ENCODE measurements at regions not wholly inside any gene's neighbourhood (a gene's known extent, or its start where the extent isn't known, plus 50 kb on each side); places are given as distances from the start of the nearest gene placed in this dataset.

DNA sequence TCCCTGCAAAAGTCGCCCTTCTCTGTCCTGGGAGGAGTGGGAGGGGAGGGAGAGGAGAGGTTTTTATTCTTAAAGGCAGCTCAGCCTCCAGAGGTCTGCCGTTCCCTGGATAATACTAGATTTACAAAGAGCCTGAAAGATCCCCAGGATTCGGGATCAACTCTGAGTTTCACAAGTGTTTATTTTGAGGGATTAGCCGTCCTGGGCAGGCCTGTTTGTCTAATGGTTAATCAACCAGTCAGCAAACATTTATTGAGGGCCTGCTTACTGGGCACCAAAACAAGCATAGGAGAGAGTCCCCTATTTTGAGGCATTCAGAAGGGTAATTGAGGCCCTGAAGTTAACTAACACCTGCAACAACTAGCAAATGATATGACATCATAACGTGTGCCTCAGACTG, 152.6 kb upstream of the SLC1A4 start:
- no peak for DNase-seq

DNA sequence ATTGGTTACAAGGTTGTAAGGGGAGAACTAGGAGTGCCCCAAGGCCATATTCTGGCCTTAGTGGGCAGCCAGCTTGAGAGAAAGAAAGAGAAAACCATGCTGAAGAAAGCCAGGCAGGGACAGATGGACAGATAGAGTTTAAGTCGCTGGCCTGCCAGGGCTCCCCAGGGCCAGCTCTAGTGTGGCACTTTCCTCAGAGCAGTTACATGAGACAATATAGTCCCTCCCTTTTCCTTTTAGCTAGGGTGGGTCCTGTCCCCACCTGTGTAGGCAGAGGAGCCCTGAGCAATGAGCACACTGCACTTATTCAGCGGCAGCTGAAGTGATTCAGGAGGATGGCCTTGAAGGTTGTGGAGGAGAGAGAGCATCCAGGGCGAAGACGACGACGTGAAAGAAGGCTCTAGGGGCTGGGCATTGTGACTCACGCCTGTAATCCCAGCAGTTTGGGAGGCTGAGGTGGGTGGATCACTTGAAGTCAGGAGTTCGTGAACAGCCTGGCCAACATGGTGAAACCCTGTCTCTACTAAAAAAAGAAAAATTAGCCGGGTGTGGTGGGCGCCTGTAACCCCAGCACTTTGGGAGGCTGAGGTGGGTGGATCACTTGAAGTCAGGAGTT, 152.0 kb upstream of the SLC1A4 start:
- no peak for DNase-seq

DNA sequence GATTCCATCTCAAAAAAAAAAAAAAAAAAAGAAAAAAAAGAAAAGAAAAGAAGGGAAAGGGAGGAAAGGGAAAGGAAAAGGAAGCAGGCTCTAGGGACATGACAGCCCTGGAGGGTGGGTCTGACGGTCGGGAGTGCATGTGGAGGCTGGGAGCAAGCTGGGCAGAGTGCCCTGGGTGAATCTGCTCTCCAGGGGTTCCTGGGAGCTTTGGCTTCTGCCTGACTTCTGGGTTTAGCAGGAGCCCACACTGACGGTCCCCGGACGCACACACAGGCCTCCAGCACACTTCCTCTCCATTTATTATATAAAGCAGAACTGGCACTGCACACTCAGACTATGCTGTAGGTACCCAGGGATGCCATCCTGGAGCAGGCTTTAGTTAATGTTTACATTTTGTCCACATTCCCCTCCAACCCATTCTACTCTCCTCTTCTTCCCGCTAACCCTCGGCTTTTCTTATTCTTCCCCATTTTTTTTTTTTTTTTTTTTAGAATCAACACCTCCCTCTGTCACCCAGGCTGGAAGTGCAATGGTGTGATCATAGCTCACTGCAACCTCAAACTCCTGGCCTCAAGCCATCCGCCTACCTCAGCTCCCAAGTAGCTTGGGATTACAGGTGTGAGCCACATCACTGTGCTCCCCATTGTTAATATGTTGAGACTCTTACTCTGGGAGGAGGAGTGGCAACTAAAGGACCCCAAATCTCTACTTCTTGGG, 151.1 kb upstream of the SLC1A4 start:
- DNase-seq, result no peak

DNA sequence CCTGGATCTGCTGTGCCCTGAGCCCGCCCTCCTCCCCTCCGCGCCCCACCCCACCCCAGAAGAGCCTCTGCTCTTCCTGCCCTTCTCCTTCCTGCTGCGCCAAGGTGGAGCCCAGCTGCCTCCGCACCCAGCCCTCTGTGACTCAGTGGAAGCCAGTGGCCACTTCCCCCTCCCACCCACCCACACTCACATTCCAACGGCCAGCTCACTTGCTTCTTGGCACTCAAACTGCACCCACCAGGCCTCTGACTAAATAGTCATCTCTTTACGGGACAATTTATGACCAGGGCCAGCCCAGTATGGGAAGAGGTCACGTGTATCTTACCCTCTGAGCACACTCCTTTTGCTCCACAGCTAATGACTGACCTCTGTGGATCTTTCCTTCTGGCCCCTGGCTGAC, 150.4 kb upstream of the SLC1A4 start:
- DNase-seq, result no peak

DNA sequence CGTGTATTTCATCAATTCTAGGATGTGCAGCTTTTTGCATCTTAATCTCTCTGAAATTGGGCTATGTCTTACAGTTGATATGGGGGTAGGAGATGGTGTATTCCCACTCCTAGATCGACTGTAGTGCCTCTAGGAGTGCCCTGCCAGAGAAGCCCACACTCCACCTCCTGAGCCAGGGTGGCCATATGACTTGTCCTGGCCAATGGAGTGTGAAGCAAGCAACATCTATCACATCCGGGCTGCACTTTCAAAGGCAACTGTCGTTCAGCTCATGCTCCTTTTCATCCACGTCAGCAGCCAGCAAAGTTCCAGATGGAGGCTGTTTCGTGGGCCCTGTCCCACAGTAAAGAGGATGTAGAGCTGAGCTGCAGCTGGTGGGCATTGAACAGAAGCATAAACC, 149.4 kb upstream of the SLC1A4 start:
- DNase-seq, result no peak

DNA sequence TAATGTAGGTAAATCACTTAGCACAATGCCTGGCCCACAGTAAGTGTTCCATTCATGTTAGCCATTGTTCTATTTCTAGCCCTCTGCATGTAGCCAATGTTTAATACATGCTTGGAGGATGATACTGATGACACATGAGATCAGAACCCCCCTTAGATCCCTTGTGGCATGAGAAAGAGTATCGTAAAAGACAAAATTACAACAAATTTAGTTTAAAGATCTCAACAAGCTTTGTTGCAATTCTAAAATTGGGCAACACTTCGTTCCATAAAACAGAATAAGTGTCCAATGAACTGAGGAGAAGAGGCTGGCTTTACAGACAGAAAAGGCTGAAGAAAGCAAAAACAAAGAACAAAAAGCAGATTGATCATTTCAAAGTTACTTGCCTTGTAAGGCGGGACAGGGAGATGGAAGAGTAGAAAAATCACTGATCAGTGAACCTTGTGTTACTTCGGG, 148.7 kb upstream of the SLC1A4 start:
- DNase-seq, result no peak

DNA sequence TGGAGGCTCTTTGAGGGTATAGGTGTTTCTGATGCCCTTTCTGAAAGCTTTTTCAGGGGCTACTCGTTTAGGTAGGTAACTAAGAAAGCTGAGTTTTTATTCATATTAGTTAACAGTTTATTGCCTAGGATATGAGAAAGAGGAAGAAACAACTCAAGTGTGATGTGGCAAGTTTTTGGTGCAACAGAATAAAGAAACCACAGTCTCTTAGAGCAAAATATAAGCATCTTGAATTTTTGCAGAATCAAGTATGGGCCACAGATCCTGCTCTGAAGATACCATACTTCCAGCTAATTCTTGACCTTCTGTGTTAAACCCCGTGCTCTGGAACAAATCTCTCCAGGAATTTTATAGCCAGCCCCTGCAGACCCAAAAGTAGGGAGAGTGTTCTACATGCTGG, 147.7 kb upstream of the SLC1A4 start:
- peak; percentile 22 for DNase-seq

DNA sequence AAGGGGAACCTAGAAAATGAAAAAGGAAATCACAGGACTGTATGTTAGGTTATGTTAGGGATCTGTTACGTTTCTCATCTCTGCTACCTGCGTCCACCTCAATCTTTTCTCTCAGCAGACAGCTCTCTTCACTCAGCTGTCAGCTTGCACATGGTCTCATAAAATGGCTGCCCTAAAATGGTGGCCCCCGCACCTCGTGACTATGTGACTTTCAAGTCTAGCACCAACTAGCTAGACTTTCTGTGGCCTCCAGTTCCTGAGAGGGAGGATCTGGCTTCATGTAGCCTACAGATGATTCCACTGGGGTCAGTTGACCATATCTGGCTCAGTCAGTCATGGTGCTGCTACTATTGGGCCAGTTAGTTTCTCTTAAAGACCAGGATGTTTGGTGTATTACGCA, 147.2 kb upstream of the SLC1A4 start:
- no peak for DNase-seq

DNA sequence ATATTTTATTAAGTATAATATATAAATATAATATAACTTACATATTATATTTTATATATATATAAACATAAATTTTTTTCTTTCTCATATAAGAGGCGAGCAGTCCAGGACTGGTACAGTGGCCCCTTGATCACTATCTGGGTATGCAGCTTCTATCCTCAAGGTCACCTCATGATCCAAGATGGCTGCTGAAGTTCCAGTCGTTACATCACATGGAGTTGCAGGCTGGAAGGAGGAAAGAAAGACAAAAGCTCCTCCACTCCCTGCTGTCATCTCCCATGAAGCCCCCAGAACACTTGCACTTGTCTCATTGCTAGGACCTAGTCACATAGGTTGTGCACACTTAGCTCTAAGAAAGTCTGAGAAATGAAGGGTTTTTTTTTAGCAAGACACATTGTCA, 145.1 kb upstream of the SLC1A4 start:
- DNase-seq, result no peak

DNA sequence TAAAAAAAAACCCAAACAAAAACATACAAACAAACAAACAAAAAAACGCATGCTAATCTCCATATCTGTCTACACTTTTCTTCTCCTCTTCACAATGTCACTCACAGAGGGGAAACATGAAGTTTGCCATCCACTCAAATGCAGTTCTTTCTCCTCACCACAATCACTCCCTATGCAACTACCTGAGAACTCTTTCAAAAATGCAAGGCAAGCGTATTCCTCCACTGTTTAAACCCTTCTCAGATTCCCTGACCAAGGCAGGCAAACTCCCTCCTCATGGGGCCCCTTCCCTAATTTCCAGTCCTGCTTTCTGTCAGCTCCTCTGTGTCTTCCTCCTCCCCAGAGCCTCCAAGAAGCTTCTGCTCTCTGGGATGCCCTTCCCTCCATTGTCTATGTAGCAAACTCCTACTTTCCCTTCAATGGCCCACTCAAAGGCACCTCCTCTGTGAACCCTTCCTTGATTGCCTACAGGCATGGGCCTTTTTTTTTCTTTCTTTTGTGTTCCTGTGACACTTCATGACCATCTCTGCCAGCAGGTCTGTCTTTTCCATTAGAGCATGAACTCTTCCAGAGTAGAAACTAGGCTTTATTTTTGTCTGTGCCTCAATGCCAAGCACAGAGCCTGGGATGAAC, 143.8 kb upstream of the SLC1A4 start:
- DNase-seq, result no peak

DNA sequence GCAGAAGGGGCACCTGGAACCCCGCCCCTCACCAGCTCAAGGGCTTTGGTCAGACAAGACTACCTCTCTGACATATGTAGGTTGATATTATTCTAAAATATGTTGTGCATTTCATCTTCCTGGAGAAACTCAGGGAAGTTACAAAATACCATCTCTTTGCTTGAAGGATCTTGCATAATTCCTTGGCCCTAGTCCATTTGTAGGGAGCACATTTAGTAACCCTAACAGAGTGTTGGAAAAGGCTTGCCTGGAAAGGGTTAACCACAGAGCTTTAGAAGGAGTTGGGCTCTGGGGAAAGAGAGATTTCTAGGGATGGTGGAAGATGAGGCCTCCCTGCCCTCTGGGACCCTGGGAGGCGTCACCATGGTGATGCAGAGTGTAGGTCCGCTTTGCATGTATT, 143.0 kb upstream of the SLC1A4 start:
- no peak for DNase-seq

DNA sequence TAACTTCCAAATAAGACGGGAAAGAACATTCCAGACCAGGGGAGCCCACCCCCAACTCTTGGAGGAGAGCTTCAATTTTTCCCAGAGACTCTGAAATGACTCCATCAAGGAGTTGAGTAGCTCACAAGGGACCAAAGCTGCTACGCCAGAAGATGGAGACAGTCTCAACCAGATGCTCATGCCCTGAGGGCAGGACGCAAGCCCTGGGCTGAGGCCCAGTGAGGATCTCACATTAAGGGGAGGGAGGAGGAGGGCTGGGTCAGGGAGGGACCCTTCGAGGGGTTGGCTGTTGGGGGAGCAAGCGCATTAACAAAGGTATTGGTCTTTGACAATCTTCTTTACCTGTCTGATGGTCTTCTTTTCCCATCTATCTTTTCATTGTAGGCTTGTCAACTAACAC, 141.3 kb upstream of the SLC1A4 start:
- no peak for DNase-seq

DNA sequence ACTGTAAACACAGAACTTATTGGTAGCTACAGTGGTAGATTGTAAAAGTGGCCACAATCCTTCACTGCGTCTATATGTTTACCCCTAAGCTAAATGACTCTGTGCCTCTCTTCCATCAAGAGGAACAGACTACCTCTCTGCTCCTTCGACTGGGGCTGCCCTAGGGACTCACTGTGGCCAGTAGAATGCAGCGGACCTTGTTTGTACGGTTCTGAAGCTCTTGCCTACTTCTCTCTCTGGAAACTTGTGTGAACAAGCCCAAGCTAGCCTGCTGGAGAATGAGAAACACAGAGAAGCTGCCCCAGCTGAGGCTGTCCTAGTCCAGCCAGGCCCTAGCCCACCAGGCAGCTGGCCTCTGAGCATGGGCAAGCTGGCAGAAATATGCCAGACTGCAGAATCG, 140.8 kb upstream of the SLC1A4 start:
- DNase-seq, result no peak

DNA sequence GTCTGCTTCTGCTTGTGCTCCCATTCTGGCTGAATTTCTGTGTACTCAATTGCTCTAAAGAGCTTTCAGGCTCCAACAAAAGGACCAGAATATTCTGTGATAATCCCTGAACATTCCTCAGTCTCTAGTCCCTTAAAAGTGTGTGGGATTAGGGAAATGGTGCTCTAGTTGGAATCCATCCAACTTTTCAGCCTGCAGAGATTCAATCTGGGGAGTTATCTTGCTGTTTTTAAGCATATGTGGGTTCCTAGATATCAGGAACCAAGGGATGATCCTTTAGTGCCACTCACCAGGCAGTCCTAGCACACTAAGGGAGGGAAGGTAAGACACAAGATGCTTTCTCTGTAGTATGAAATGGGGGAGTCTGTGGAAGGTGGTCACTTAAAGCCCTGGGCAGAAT, 140.3 kb upstream of the SLC1A4 start:
- DNase-seq, result no peak

DNA sequence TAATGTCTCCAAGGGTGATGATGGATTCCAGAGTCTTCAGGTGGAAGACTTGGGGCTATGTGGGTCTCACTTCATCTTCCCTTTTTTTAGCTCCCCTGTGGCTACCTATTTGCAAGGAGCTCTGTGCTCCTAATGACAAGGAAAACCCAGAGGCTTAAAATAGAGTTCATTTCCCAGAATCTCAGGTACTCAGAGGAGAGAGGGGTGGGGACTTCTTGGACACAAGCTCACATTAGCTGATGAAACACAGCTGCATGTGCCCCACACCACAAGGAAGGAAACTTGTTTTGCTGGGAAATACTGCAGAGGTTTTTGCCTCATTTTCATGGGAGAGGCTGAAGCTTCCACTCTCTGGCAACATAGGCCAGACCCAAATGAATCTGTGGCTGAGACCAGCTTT, 138.6 kb upstream of the SLC1A4 start:
- no peak for DNase-seq

DNA sequence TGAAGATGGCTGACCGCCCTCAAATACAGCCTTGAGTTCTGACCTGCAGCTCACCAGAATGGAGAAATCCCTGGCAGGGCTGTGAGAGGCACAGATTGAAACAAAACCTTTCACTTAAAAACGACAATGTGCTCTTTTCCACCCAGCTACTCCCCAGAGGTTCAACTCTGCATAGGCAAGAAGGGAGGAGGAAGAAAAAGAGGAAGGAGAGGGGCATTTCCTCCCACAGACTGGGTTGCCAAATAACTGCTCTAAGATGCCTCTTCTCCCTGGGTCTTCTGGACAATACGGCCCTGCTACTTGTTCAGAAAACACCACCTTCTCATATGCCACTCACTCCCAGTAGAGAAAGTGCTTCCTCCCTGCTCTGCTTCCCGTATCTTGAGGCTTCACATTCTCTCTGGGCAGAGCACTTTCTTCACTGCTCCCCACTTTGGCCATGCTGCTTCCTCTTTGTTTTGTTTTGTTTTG, 136.4 kb upstream of the SLC1A4 start:
- peak; percentile 95 for DNase-seq

DNA sequence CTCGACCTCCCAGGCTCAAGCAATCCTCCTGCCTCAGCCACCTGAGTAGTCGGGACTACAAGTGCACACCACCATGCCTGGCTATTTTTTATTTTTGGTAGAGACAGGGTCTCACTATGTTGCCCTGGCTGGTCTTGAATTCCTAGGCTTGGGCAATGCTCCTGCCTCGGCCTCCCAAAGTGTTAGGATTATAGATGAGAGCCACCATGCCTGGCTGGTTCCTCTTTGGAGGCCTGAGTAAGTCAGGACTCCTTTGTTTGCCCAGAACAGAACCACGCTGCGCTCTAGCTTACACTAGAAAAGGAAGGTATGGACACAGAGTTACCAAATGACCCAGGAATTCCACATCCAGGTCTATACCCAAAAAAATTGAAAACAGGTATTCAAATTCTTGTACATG, 135.9 kb upstream of the SLC1A4 start:
- DNase-seq, result no peak

DNA sequence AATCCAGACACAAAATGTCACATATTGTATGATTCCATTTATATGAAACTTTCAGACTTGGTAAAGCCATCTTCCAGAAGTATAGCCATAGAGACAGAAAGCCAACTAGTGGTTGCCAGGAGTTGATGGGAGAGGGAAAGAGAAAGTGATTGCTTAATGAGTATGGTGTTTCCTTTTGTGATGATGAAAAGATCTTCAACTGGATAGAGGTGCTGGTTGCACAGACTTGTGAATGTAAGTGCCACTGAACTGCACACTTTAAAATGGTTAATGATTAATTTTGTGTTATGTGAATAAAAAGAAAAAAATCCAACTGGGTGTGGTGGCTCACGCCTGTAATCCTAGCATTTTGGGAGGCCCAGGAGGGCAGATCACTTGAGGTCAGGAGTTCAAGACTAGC, 135.3 kb upstream of the SLC1A4 start:
- peak; percentile 16 for DNase-seq

DNA sequence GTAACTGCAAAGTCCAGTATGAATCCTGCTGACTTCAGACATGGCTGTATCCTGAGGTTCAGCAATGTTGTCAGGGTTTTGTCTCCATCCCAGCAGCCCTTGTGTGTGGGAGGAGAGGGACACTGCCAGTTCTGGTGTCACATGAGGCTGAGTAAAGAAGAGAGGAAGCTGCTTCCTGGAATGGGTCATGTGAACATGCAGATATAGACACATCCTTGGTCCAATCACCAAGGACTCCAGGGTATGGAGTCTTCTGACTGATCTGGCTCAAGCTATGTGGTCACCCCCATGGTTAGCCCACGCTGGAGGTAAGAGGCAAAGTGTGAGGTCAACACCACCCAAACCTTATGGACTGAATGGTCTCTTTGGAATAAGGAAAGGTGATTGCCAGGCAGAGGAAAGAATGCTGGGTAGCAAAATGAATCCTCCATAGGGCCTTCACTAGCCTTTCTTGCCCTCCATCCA, 134.4 kb upstream of the SLC1A4 start:
- DNase-seq, result no peak

DNA sequence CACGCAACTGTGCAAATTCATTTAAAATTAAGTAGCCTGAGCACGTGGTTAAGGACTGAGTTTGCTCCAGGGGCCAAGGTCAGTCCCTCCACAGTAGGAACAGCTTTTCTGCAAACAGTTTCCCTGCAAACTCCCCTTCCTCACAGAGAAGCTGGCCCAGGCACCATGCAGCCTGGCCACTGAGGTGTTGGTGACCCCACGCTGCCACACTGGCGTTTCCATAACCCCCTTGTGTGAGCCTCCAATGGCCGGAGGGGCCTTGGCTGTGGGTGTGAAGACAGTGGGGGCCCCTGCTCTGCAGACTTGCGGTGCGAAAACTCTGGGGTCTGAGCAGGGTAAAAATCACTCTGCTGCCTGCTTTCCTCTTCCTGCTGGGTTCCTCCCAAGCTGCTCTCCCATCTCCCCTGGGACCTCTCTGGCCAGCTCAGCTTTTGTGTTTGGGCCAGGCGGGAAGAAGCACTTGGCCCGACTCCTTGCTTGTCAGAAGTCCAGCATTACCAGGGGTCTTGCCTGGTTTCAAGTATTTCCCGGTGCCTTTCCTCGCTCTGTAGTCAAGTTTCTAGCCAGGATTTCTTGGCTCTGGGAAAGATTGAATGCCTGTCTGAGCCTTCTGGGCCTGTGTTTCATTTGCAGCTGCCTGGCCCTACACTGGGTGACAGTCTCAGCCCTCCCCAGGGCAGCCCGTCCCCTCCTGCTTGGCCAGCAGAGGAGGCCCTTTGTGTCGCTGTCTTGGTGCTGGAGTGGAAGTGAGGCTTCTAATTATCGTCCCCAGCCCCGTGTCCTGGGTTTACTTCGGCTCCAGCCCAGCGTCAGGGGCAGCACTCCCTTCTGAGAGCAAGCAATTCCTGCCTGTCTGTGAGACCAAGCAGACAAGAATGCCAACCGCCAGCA, 131.4 kb upstream of the SLC1A4 start:
- DNase-seq, result no peak

DNA sequence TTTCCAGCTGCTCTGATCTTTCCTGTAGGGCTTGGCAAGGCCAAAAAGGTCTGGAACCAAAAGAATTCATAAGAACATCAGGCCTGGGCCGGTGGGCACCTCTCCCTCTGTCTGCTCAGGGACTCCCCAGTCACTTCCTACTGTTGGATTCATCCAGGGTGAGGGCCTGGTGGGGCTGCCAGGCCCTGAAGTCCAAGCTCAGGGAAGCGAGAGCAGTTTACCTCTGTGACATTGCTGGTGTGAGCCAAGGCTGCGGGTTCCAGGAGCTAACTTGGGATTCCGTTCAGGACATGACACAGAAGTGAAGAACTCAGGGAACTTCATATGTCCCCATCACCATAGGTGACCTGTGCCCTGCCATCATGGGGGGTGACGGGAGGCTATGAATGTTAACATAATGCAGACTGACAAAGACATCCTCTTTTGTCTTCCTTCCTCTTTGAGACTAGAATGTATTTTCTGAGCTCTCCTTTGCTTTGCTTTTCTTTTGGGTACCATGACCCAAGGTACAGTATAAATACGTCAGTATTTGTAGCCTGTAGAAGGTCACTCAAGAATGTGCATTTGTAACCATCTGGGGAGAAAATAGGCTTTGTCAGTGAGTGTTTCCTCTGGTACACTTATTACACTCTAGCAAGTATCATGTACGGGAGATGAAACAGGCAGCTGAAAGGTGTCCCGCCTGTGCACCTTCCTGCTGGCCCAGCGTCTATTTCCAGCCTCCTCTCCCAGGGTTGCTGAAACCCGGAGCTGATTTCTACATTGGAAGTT, 130.5 kb upstream of the SLC1A4 start:
- no peak for DNase-seq
